ENCODE measurements at regions not wholly inside any gene's neighbourhood (a gene's known extent, or its start where the extent isn't known, plus 50 kb on each side); places are given as distances from the start of the nearest gene placed in this dataset.
A peak's percentile ranks its signal among the peaks of the same experiment; 100 is the strongest.

- 60 to 72% (median 66%) methylated on average over 24 to 29 of the region's 29 CpGs for WGBS, 4 donors
- no peak for TF ChIP-seq CTCF (IDR thresholded peaks at IDR 0.05)
- TF ChIP-seq POLR2A (IDR thresholded peaks at IDR 0.05), result no peak
- Histone ChIP-seq H3K4me1 (replicated peaks in 1 of 2) (no peaks in the 10 kb centered on the region), H3K27ac (no peak overlapping the region), H3K9me3 (replicated peaks in 1 of 3) (no peaks in the 10 kb centered on the region), H3K4me3 (no peak overlapping the region), H3K27me3 (no peaks in the 10 kb centered on the region), H3K36me3 (replicated peaks in 1 of 2) (no peaks in the 10 kb centered on the region)
- DNase-seq, result peak in 4 of 7 donors; percentile 22 to 33 (median 30)
- intact Hi-C loops (cut with DNase I), result no loop called here
Observed at GRCh38 chr11:115716601-115717529, 212.7 kb upstream of the CADM1 start.

GRCh38 chr11:115716080-115716479 is 211.9 kb upstream of the CADM1 start:
- Histone ChIP-seq H3K4me3 (no peak overlapping the region), H3K36me3 (replicated peaks in 1 of 2) (no peaks in the 10 kb centered on the region), H3K27me3 (no peaks in the 10 kb centered on the region), H3K27ac (no peak overlapping the region), H3K4me1 (replicated peaks in 1 of 2) (no peaks in the 10 kb centered on the region), H3K9me3 (replicated peaks in 1 of 3) (no peaks in the 10 kb centered on the region)
- no peak for TF ChIP-seq CTCF (IDR thresholded peaks at IDR 0.05)
- WGBS, 4 donors, result 82 to 90% (median 85%) methylated on average over 3 to 7 of the region's 7 CpGs
- DNase-seq, result no peak
- intact Hi-C loops (cut with DNase I), result no loop called here

GRCh38 chr11:115715251-115715770 is 211.1 kb upstream of the CADM1 start:
- WGBS, 4 donors, result 91 to 96% (median 93%) methylated on average over 3 of the region's 3 CpGs
- DNase-seq, result no peak
- H3K4me3 ChIP-seq, result no peak overlapping the region
- no peaks in the 10 kb centered on the region for H3K36me3 ChIP-seq (replicated peaks in 1 of 2)
- intact Hi-C loops (cut with DNase I), result no loop called here
- H3K27ac ChIP-seq, result no peak overlapping the region
- no peak for TF ChIP-seq CTCF (IDR thresholded peaks at IDR 0.05)
- TF ChIP-seq POLR2A (IDR thresholded peaks at IDR 0.05), result no peak
- no peaks in the 10 kb centered on the region for H3K9me3 ChIP-seq (replicated peaks in 1 of 3)
- H3K27me3 ChIP-seq, result no peaks in the 10 kb centered on the region
- no peaks in the 10 kb centered on the region for H3K4me1 ChIP-seq (replicated peaks in 1 of 2)

- Histone ChIP-seq H3K36me3 (replicated peaks in 1 of 2) (no peaks in the 10 kb centered on the region), H3K4me1 (replicated peaks in 1 of 2) (no peaks in the 10 kb centered on the region), H3K27ac (no peak overlapping the region), H3K9me3 (replicated peaks in 1 of 3) (no peaks in the 10 kb centered on the region), H3K4me3 (no peak overlapping the region), H3K27me3 (no peaks in the 10 kb centered on the region)
- no peak for DNase-seq
- TF ChIP-seq CTCF (IDR thresholded peaks at IDR 0.05), result no peak
- TF ChIP-seq POLR2A (IDR thresholded peaks at IDR 0.05), result no peak
- intact Hi-C loops (cut with DNase I), result no loop called here
Observed at GRCh38 chr11:115712296-115712695, 208.1 kb upstream of the CADM1 start.
